HCT116 (cell line): ENCODE measurements at regions not wholly inside any gene's neighbourhood (a gene's known extent, or its start where the extent isn't known, plus 50 kb on each side); places are given as distances from the start of the nearest gene placed in this dataset.

Experiments
- CTCF ChIP-seq, 3 experiments: fragments of 200-600 bp in 1 of 3; sonication (generic) in 1 of 3; IDR thresholded peaks in 2 of 3; conservative IDR thresholded peaks in 1 of 3; 2 replicates each; pipeline ENCODE4 v1.5.1; 2012 to 2017; ENCODE audit warnings: low read depth in 2 of 3, low read length in 2 of 3, antibody characterized with exemption in 1 of 3, borderline replicate concordance in 1 of 3, control low read depth in 1 of 3, mild to moderate bottlenecking in 1 of 3, mixed read lengths in 1 of 3, mixed run types in 1 of 3, moderate library complexity in 1 of 3; ENCODE audit not compliant: insufficient read depth in 1 of 3
- FOSL1 ChIP-seq: IDR thresholded peaks from 2 replicates; pipeline ENCODE4 v1.6.1; 2012; ENCODE audit warnings: low read depth
- POLR2A ChIP-seq: IDR thresholded peaks from 2 replicates; pipeline ENCODE4 v1.7.0; 2011; ENCODE audit warnings: borderline replicate concordance; ENCODE audit not compliant: insufficient read depth, insufficient read length; ENCODE audit errors: extremely low read depth
- TCF7L2 ChIP-seq: IDR thresholded peaks from 2 replicates; pipeline ENCODE4 v1.7.0; 2011; ENCODE audit warnings: borderline replicate concordance, inconsistent platforms; ENCODE audit not compliant: insufficient read depth, insufficient read length; ENCODE audit errors: extremely low read depth

GRCh38 chr3:96201463-96201862 is 612.9 kb upstream of the EPHA6 start:
- TF ChIP-seq CTCF (IDR thresholded peaks at IDR 0.05 in 2 of 3, conservative IDR thresholded peaks at IDR 0.05 in 1 of 3; ENCODE audit: borderline replicate concordance in 1 of 3, insufficient read depth in 1 of 3, low read depth in 2 of 3, low read length in 2 of 3): no peak
- TF ChIP-seq POLR2A: no peak
- TF ChIP-seq TCF7L2: no peak
- no peak for TF ChIP-seq FOSL1
